CMK (cell line): ENCODE measurements at regions not wholly inside any gene's neighbourhood (a gene's known extent, or its start where the extent isn't known, plus 50 kb on each side); places are given as distances from the start of the nearest gene placed in this dataset.

Source experiments
- DNase-seq: peaks from one replicate; pipeline ENCODE4 v3.0.0-alpha.2; 2010; ENCODE audit warnings: low read depth

DNA sequence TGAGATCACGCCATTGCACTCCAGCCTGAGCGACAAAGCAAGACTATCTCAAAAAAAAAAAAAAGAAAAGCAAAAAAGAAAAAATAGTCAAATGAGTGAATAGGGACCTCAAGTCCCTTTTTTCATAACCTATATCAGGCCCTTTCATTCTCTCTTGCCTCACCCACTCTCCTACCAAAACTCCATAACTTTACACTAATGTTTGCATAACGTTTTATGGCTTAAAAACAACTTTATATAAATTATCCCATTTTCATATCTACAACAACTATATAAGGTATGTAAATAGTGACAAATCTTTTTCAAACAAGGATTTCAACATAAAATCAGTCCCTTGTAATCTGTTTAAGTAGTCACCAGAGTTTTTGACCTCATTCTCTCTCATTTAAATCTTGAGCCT lies 56.9 kb upstream of the PIP5K1B start:
- DNase-seq = no peak

DNA sequence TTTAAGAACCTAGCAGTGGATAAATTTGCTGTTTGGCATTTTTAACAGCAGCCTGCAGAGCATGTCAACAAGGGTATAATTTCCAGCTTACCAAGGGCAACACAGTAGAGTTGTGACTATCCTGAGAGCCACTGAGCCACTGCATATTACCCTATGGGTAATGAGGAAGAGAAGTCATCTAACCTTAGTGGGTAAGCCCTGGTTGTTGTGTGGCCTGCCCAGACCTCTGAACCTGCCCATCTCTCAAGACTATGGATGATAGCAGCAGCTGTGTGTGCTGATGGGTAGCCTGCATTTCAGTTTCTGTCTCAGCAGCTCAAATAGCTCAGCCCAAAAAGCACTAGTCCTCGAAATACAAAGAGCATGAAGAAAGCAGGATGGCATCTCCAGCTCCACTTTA lies 56.1 kb upstream of the PIP5K1B start:
- no peak for DNase-seq

DNA sequence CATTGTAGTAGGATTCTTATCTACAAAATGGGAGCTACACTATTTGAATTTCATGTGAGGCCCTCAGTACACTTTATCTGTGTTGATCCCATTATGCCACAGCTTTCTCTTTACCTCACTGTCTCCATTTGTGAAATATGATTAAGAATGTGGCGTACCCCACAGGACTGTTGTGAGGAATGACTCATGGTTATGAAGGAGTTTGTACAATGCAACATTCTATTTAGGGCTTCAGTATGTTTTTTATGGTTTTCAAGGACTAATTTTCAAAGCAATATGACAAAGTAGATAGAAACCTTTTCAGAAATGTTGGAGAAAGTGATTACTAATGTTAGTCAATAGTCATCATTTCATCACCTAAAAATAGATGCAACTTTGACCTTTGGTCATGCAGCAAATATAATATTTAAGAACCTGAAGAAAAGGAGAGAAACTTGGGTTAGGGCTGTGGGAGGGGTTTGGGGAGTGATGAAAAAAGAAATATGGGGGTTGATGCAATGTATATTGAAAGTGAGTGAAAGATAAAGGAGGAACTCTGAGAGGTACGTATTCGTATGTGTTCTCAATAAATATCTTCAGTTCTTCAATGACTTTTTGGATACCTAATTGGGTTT lies 53.7 kb upstream of the PIP5K1B start:
- no peak for DNase-seq

DNA sequence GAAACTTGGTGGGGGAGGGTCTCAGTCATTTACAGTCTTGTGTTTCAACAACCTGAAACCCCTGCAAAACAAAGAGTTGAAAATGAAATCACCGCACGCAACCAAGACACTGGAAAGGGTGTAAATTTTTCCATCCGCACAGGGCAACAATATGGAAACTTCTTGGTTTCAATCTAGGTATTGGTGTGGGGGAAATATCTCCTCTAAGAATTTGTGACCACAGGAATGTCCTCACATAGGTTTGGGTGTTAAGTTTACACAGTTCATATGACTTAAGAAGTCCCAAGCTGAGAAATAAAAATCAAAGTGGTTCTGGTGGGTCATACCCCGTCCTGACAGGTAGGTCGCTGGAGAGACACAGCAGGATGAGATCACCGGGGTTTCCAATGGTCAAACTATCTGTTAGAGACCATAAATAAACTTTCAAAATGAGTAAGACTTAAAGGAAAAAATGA lies 51.9 kb upstream of the PIP5K1B start:
- DNase-seq = no peak

DNA sequence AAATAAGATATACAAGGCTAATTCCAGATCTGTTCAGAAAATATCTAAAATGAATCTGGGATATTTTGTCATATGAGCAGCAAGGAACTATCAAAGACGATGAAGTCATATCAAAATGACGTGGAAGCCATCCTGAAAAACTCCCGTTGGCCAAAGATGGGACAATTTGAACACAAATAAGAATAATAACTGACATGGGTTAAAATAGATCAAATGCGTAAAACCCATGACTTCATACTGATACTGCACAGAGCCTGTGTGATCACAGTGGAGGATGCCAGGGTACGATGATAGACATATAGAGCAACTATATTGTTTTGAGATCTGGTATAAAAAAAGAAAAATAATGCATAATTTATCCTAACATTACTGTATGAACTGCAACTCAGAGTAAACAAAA lies 51.0 kb upstream of the PIP5K1B start:
- DNase-seq = no peak
